Loucy (cell line): ENCODE measurements at regions not wholly inside any gene's neighbourhood (a gene's known extent, or its start where the extent isn't known, plus 50 kb on each side); places are given as distances from the start of the nearest gene placed in this dataset.

Experiments
- EZH2phosphoT487 ChIP-seq: fragments of 200-600 bp; IDR thresholded peaks from 2 replicates; pipeline ENCODE4 v1.6.1; 2018; ENCODE audit warnings: antibody characterized with exemption, mild to moderate bottlenecking, moderate library complexity, borderline replicate concordance
- TF ChIP-seq, protein P1 (sequence below): fragments of 200-600 bp; sonication (generic); conservative IDR thresholded peaks from 2 replicates; pipeline ENCODE4 v1.5.1; 2014; ENCODE audit warnings: mild to moderate bottlenecking, antibody characterized with exemption, low read length

DNA sequence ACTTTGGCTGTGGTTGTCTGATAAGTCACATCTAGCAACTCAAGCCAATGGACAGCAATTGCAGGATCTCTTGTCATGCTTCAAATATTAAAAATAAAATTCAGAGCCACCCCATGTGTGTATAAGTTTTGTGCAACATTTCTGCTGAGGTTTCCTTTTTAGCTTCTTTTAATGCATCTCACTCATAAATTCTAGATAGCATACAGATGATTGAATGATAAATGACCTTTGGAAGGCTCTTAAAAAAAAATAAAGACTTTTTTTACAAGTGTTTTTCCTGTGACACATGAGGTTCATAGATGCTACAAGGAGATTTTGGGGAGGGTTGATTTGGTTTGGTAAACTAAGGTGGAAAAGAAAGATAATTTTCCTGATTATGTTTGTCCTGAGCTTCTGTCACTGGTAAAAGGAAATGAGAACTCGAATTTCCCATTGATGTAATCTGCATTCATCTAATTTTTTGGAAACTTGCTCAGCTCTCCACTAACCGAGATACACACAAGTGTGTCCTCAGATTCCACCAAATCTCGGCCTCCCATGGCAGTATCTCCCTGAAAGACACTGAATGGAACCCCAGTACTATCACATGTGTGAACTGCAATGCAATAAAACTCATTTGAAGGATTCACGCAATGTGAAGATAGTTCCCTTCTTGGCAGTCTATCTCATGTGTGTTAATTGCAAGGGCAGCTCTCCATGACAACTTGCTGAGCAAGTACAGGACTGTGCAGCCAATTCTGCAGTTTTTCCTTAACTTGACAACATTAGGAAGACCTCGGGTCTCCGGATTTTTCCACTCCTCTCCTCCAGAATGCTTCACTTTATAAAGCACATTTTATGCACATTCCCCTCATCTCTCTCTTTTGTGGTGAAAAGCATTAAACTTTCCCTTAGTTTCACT is 185.4 kb upstream of the PFKP start:
- TF ChIP-seq, protein P1, sequence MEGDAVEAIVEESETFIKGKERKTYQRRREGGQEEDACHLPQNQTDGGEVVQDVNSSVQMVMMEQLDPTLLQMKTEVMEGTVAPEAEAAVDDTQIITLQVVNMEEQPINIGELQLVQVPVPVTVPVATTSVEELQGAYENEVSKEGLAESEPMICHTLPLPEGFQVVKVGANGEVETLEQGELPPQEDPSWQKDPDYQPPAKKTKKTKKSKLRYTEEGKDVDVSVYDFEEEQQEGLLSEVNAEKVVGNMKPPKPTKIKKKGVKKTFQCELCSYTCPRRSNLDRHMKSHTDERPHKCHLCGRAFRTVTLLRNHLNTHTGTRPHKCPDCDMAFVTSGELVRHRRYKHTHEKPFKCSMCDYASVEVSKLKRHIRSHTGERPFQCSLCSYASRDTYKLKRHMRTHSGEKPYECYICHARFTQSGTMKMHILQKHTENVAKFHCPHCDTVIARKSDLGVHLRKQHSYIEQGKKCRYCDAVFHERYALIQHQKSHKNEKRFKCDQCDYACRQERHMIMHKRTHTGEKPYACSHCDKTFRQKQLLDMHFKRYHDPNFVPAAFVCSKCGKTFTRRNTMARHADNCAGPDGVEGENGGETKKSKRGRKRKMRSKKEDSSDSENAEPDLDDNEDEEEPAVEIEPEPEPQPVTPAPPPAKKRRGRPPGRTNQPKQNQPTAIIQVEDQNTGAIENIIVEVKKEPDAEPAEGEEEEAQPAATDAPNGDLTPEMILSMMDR, result no peak
- no peak for TF ChIP-seq EZH2phosphoT487
